ENCODE measurements at regions not wholly inside any gene's neighbourhood (a gene's known extent, or its start where the extent isn't known, plus 50 kb on each side); places are given as distances from the start of the nearest gene placed in this dataset.

GRCh38 chr3:40864146-40864782, 335.0 kb upstream of the CTNNB1 start:
- Histone ChIP-seq H3K79me2 (ENCODE audit: control insufficient read depth in 1 of 2, insufficient read depth in 2 of 2, low read length in 2 of 2) (no peaks in the 10 kb centered on the region), H3K79me1 (ENCODE audit: low read depth, low read length) (no peaks in the 10 kb centered on the region), H4K91ac (replicated peaks; ENCODE audit: insufficient read length, low read length) (no peak overlapping the region), H3K14ac (ENCODE audit: insufficient read length) (no peak overlapping the region), H3K56ac (replicated peaks; ENCODE audit: insufficient read length, low read depth, low read length) (no peak overlapping the region), H3K9me3 (ENCODE audit: insufficient read depth in 2 of 2, low read depth in 1 of 2, low read length in 1 of 2) (no peaks in the 10 kb centered on the region), H2BK15ac (ENCODE audit: low read length) (no peak overlapping the region), H2AK5ac (ENCODE audit: low read depth, low read length) (no peak overlapping the region), H3K4ac (replicated peaks; ENCODE audit: insufficient read length, low read depth, low read length) (no peak overlapping the region), H4K8ac (ENCODE audit: extremely low read depth, insufficient read depth, low read length) (no peak overlapping the region), H2BK12ac (ENCODE audit: low read depth, low read length) (no peak overlapping the region), H3K36me3 (ENCODE audit: control insufficient read depth in 2 of 4, insufficient read depth in 4 of 4, low read length in 3 of 4) (no peaks in the 10 kb centered on the region), H3K18ac (ENCODE audit: extremely low read depth, low read length) (no peak overlapping the region), H3K27ac (ENCODE audit: low read depth, low read length) (no peak overlapping the region), H4K5ac (ENCODE audit: insufficient read length, low read depth, low read length) (no peak overlapping the region), H2BK5ac (ENCODE audit: low read depth, low read length) (no peak overlapping the region), H2BK20ac (ENCODE audit: low read length) (no peak overlapping the region), H3K4me1 (replicated peaks in 1 of 4; ENCODE audit: control insufficient read depth in 3 of 4, insufficient read depth in 4 of 4, low read length in 3 of 4) (no peaks in the 10 kb centered on the region), H3K27me3 (replicated peaks in 1 of 4; ENCODE audit: control insufficient read depth in 3 of 4, extremely low read depth in 1 of 4, insufficient read depth in 3 of 4, low read length in 3 of 4) (no peaks in the 10 kb centered on the region), H3K4me3 (ENCODE audit: extremely low read depth in 1 of 4, insufficient read depth in 2 of 4, low read depth in 3 of 4, low read length in 4 of 4) (no peak overlapping the region), H2AFZ (ENCODE audit: low read length) (no peak overlapping the region), H2BK120ac (replicated peaks; ENCODE audit: low read depth, low read length) (no peak overlapping the region), H3K23me2 (ENCODE audit: low read depth, low read length) (no peaks in the 10 kb centered on the region), H3K9ac (replicated peaks in 1 of 4; ENCODE audit: extremely low read depth in 1 of 4, low read depth in 3 of 4, low read length in 3 of 4) (no peak overlapping the region), H3K23ac (ENCODE audit: insufficient read length) (no peak overlapping the region), H4K20me1 (replicated peaks in 1 of 2; ENCODE audit: control insufficient read depth in 1 of 2, insufficient read depth in 2 of 2, low read length in 2 of 2) (no peaks in the 10 kb centered on the region), H3K4me2 (ENCODE audit: insufficient read depth in 1 of 2, low read depth in 2 of 2, low read length in 2 of 2) (no peak overlapping the region)
- 92% methylated on average over 3 of the region's 3 CpGs; no CpG with 5 or more reads in 1 of the 2 experiments for WGBS, 2 experiments (ENCODE audit: extremely low coverage in 1 of 2, insufficient coverage in 1 of 2, insufficient read length in 1 of 2, insufficient replicate concordance in 2 of 2, low coverage in 1 of 2, low lambda C conversion rate in 2 of 2, missing lambda C conversion rate in 1 of 2)
- ChIA-PET POLR2A (ENCODE audit: partially characterized antibody) (no interaction called here), CTCF (ENCODE audit: partially characterized antibody) (interaction anchor here (1.5 kb wide), 1 partner anchor 109 kb away, joined by 3 read pairs; no protein-coding TSS in a partner anchor)
- FAIRE-seq (no peak), DNase-seq (ENCODE audit: low read depth in 1 of 2, low spot score in 2 of 2) (no peak)
- no peak for TF ChIP-seq CBX5 (IDR thresholded peaks at IDR 0.05; ENCODE audit: low read depth, low read length)
- no peak for TF ChIP-seq RAD21 (IDR thresholded peaks at IDR 0.05 in 1 of 2, conservative IDR thresholded peaks at IDR 0.05 in 1 of 2; ENCODE audit: low read depth in 2 of 2, low read length in 2 of 2)
- no peak for TF ChIP-seq YY1 (IDR thresholded peaks at IDR 0.05; ENCODE audit: low read depth, low read length)
- TF ChIP-seq USF2 (IDR thresholded peaks at IDR 0.05; ENCODE audit: low read length), result no peak
- TF ChIP-seq BRCA1 (IDR thresholded peaks at IDR 0.05; ENCODE audit: low read depth, low read length), result no peak
- TF ChIP-seq RFX5 (IDR thresholded peaks at IDR 0.05; ENCODE audit: borderline replicate concordance, low read depth, low read length), result no peak
- TF ChIP-seq NANOG (IDR thresholded peaks at IDR 0.05; ENCODE audit: insufficient read depth, low read depth, low read length, poor library complexity, severe bottlenecking), result no peak
- no peak for TF ChIP-seq RXRA (IDR thresholded peaks at IDR 0.05; ENCODE audit: insufficient read depth, low read depth, low read length)
